Heart left ventricle (tissue), 16 donors: ENCODE measurements at regions not wholly inside any gene's neighbourhood (a gene's known extent, or its start where the extent isn't known, plus 50 kb on each side); places are given as distances from the start of the nearest gene placed in this dataset.

Source experiments
- ATAC-seq, 4 donors: fragments of 200-7000 bp; cut with Tn5 transposase; one replicate each; pipeline ENCODE4 v1.9.1; 2020 to 2022; ENCODE audit warnings: moderate library complexity in 4 of 4, mild to moderate bottlenecking in 3 of 4, moderate number of reproducible peaks in 1 of 4
- DNase-seq, 5 donors: peaks; one replicate each; pipeline ENCODE4 v3.0.0-alpha.2; 2020
- H3K27ac ChIP-seq, 12 donors: fragments of 200-600 bp; sonication (generic) in 4 of 12; one replicate each; pipeline versions ENCODE4 v1.5.0 to v1.8.0; 2016 to 2022; ENCODE audit warnings: mild to moderate bottlenecking in 2 of 12
- H3K27me3 ChIP-seq, 9 donors: fragments of 200-600 bp; sonication (generic) in 2 of 9; one replicate each; pipeline versions ENCODE4 v1.5.1 to v1.8.0; 2016 to 2022; ENCODE audit warnings: mild to moderate bottlenecking in 3 of 9
- H3K36me3 ChIP-seq, 9 donors: fragments of 200-600 bp; sonication (generic) in 2 of 9; one replicate each; pipeline versions ENCODE4 v1.5.0 to v1.8.0; 2018 to 2022; ENCODE audit warnings: mild to moderate bottlenecking in 2 of 9
- H3K4me1 ChIP-seq, 12 donors: fragments of 200-600 bp; sonication (generic) in 4 of 12; one replicate each; pipeline versions ENCODE4 v1.5.0 to v1.8.0; 2016 to 2022; ENCODE audit warnings: mild to moderate bottlenecking in 3 of 12
- H3K4me3 ChIP-seq, 12 donors: fragments of 200-600 bp; sonication (generic) in 4 of 12; one replicate each; pipeline versions ENCODE4 v1.5.0 to v1.8.0; 2017 to 2022; ENCODE audit warnings: mild to moderate bottlenecking in 9 of 12, moderate library complexity in 4 of 12
- H3K9me3 ChIP-seq, 12 donors: fragments of 200-600 bp; sonication (generic) in 4 of 12; one replicate each; pipeline versions ENCODE4 v1.5.0 to v1.8.0; 2016 to 2022; ENCODE audit warnings: mild to moderate bottlenecking in 1 of 12
- POLR2A ChIP-seq, 2 donors: fragments of 450-650 bp; IDR thresholded peaks; one replicate each; pipeline ENCODE4 v1.6.1; 2017; ENCODE audit warnings: antibody characterized with exemption in 2 of 2, mild to moderate bottlenecking in 2 of 2, moderate library complexity in 2 of 2
- WGBS, 4 donors: extraction: QIAGEN DNeasy Blood & Tissue Kit in 2 of 4; methylation state at CpG; one replicate each; pipeline versions ENCODE4 v1.1.5 to v1.1.7; 2013 to 2018; 5-methylcytosine and 5-hydroxymethylcytosine counted together
- intact Hi-C, 10 donors: fragments of 100-400 bp; cut with DNase I; formaldehyde crosslinking; loops; one replicate each; pipeline versions ENCODE4 v1.11.1 to v1.14.2; 2022
- TF ChIP-seq, protein P1 (sequence below), 12 donors: fragments of 200-600 bp; sonication (generic) in 4 of 12; IDR thresholded peaks; one replicate each; pipeline versions ENCODE4 v1.5.0 to v1.8.0; 2018 to 2022; ENCODE audit warnings: antibody characterized with exemption in 12 of 12, mild to moderate bottlenecking in 5 of 12
- donor health status: ischemic (EF 13 %, LVEDD 7.1; RV severe dilation, severe dysfunction).
- donor health status: healthy with polysubstance abuse.
- donor health status: DM: no; HTN: yes; CAD: no.
- donor health status: DM: no; HTN: no; CAD: no.
- donor health status: ischemic (EF 25% LVEDD 6.9; RV normal size, moderate dysfunction).
- donor health status: ischemic (EF 25% LVEDD 5.7; RV mildly dilated, moderate dysfunction).
- donor health status: healthy.
- donor health status: DM: yes; HTN: yes; CAD: no.
- donor health status: ischemic (EF 35%, LVEDD 5.7; RV mildly dilated, moderate dysfunction).
- donor health status: nonischemic (EF 11% LVEDD 7.7; RV severe dilation, severe dysfunction).
- donor health status: DM: yes; HTN: yes; CAD: no.
- donor health status: PGD.
- donor health status: ischemic (EF 29% LVEDD 5.4; RV normal size, mild dysfunction).
- donor health status: nonischemic (EF 23%, LVEDD 6.1; RV moderate dilation, normal function).

- intact Hi-C loops = no loop called here
- WGBS, 4 donors = 46 to 78% (median 76%) methylated on average over 1 of the region's 1 CpG
- Histone ChIP-seq H3K27me3 (peaks cover 0 to under 1% (median 0%) of the 10 kb centered on the region in 9 donors), H3K36me3 (no peaks in the 10 kb centered on the region), H3K27ac (no peak overlapping the region), H3K9me3 (no peaks in the 10 kb centered on the region), H3K4me3 (no peak overlapping the region), H3K4me1 (no peaks in the 10 kb centered on the region)
- DNase-seq (no peak), ATAC-seq (no peak)
- TF ChIP-seq, protein P1, sequence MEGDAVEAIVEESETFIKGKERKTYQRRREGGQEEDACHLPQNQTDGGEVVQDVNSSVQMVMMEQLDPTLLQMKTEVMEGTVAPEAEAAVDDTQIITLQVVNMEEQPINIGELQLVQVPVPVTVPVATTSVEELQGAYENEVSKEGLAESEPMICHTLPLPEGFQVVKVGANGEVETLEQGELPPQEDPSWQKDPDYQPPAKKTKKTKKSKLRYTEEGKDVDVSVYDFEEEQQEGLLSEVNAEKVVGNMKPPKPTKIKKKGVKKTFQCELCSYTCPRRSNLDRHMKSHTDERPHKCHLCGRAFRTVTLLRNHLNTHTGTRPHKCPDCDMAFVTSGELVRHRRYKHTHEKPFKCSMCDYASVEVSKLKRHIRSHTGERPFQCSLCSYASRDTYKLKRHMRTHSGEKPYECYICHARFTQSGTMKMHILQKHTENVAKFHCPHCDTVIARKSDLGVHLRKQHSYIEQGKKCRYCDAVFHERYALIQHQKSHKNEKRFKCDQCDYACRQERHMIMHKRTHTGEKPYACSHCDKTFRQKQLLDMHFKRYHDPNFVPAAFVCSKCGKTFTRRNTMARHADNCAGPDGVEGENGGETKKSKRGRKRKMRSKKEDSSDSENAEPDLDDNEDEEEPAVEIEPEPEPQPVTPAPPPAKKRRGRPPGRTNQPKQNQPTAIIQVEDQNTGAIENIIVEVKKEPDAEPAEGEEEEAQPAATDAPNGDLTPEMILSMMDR (IDR thresholded peaks at IDR 0.05) = no peak
- TF ChIP-seq POLR2A (IDR thresholded peaks at IDR 0.05) = no peak
Observed at GRCh38 chr14:98993818-98994217, 278.2 kb downstream of the BCL11B start.

DNA sequence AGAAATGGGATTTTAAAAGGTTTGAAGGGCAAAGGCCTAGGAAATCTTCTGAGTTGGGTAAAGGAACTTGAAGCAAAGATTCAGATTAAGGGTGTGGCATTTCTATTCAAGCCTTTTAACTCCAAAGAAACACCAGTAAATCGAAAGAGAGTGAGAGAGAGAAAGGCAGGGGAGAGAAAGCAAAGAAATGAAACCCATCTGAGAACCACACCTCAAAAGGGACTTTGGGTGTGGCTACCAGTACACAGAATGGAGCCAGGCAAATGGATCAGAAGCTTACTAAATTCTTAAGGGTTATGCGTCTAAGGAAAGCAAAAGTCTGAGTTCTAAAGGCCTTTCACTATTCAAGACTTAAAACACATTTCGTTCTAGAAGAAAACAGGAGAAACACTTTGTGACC, 277.4 kb downstream of the BCL11B start:
- Histone ChIP-seq H3K4me1 (no peaks in the 10 kb centered on the region), H3K27ac (no peak overlapping the region), H3K36me3 (no peaks in the 10 kb centered on the region), H3K4me3 (no peak overlapping the region), H3K27me3 (peaks cover 0 to 5% (median 0%) of the 10 kb centered on the region in 9 donors), H3K9me3 (no peaks in the 10 kb centered on the region)
- 82 to 88% (median 84%) methylated on average over 3 of the region's 3 CpGs for WGBS, 4 donors
- DNase-seq = no peak
- intact Hi-C loops = no loop called here
- TF ChIP-seq POLR2A (IDR thresholded peaks at IDR 0.05) = no peak
- TF ChIP-seq, protein P1 (IDR thresholded peaks at IDR 0.05) = no peak
- no peak for ATAC-seq

- H3K9me3 ChIP-seq = no peaks in the 10 kb centered on the region
- no peak overlapping the region for H3K4me3 ChIP-seq
- whole genome bisulfite sequencing, 4 donors = 75 to 84% (median 79%) methylated on average over 6 of the region's 6 CpGs
- TF ChIP-seq, protein P1 (IDR thresholded peaks at IDR 0.05) = no peak
- no peak for TF ChIP-seq POLR2A (IDR thresholded peaks at IDR 0.05)
- intact Hi-C loops = no loop called here
- DNase-seq = no peak
- no peak overlapping the region for H3K27ac ChIP-seq
- ATAC-seq = no peak
- no peaks in the 10 kb centered on the region for H3K4me1 ChIP-seq
- H3K36me3 ChIP-seq = no peaks in the 10 kb centered on the region
- peaks cover 0 to 5% (median 0%) of the 10 kb centered on the region in 9 donors for H3K27me3 ChIP-seq
Observed at GRCh38 chr14:98997526-98998205, 274.3 kb downstream of the BCL11B start.

- WGBS, 4 donors = 80 to 87% (median 84%) methylated on average over 9 of the region's 9 CpGs
- Histone ChIP-seq H3K27me3 (peaks cover 0 to 5% (median 0%) of the 10 kb centered on the region in 9 donors), H3K27ac (no peak overlapping the region), H3K4me3 (no peak overlapping the region), H3K9me3 (no peaks in the 10 kb centered on the region), H3K36me3 (no peaks in the 10 kb centered on the region), H3K4me1 (no peaks in the 10 kb centered on the region)
- intact Hi-C loops = no loop called here
- no peak for ATAC-seq
- DNase-seq = no peak
- TF ChIP-seq, protein P1 (IDR thresholded peaks at IDR 0.05) = no peak
- no peak for TF ChIP-seq POLR2A (IDR thresholded peaks at IDR 0.05)
Observed at GRCh38 chr14:98999345-98999744, 272.7 kb downstream of the BCL11B start.
